ENCODE measurements at regions not wholly inside any gene's neighbourhood (a gene's known extent, or its start where the extent isn't known, plus 50 kb on each side); places are given as distances from the start of the nearest gene placed in this dataset.
"Not testable (repeated sequence)": the region's sequence is repeated elsewhere in the genome, so short reads cannot be mapped to it uniquely, and the experiment has no call there.

GRCh38 chr2:131645177-131645765 is 117.6 kb downstream of the CCDC74A start:
- ATAC-seq = no peak
- Mint-ChIP-seq H3K9me3 (ENCODE audit: insufficient read depth) (no peaks in the 10 kb centered on the region), H3K36me3 (ENCODE audit: low read depth) (no peaks in the 10 kb centered on the region), H3K27me3 (ENCODE audit: low read depth) (peaks cover 43% of the 10 kb centered on the region), H3K27ac (no peak overlapping the region), H3K4me3 (no peak overlapping the region), H3K4me1 (ENCODE audit: low read depth) (no peaks in the 10 kb centered on the region)
- no peak for DNase-seq
- POLR2A ChIA-PET = no interaction called here
- CTCF ChIA-PET = no interaction called here

- POLR2A ChIA-PET; CTCF ChIA-PET; H3K9me3 Mint-ChIP-seq (ENCODE audit: insufficient read depth); H3K4me1 Mint-ChIP-seq (ENCODE audit: low read depth); DNase-seq; ATAC-seq; H3K36me3 Mint-ChIP-seq (ENCODE audit: low read depth); H3K4me3 Mint-ChIP-seq; H3K27ac Mint-ChIP-seq: not testable (repeated sequence)
- peaks cover 44% of the 10 kb centered on the region for H3K27me3 Mint-ChIP-seq (ENCODE audit: low read depth)
Measured at GRCh38 chr2:131646220-131646619, 118.5 kb downstream of the CCDC74A start.

GRCh38 chr2:131646669-131647297 is 119.1 kb downstream of the CCDC74A start:
- Mint-ChIP-seq H3K27ac (no peak overlapping the region), H3K36me3 (ENCODE audit: low read depth) (no peaks in the 10 kb centered on the region), H3K27me3 (ENCODE audit: low read depth) (peaks cover 43% of the 10 kb centered on the region), H3K9me3 (ENCODE audit: insufficient read depth) (no peaks in the 10 kb centered on the region), H3K4me3 (no peak overlapping the region), H3K4me1 (ENCODE audit: low read depth) (no peaks in the 10 kb centered on the region)
- CTCF ChIA-PET = no interaction called here
- DNase-seq = no peak
- no peak for ATAC-seq
- POLR2A ChIA-PET = no interaction called here

- H3K27ac Mint-ChIP-seq; CTCF ChIA-PET; H3K36me3 Mint-ChIP-seq (ENCODE audit: low read depth); H3K4me3 Mint-ChIP-seq; POLR2A ChIA-PET; ATAC-seq; DNase-seq; H3K9me3 Mint-ChIP-seq (ENCODE audit: insufficient read depth); H3K4me1 Mint-ChIP-seq (ENCODE audit: low read depth): not testable (repeated sequence)
- H3K27me3 Mint-ChIP-seq (ENCODE audit: low read depth) = peaks cover 46% of the 10 kb centered on the region
Measured at GRCh38 chr2:131648565-131648964, 120.9 kb downstream of the CCDC74A start.

- H3K4me1 Mint-ChIP-seq (ENCODE audit: low read depth); H3K36me3 Mint-ChIP-seq (ENCODE audit: low read depth); H3K27ac Mint-ChIP-seq; CTCF ChIA-PET; DNase-seq; H3K9me3 Mint-ChIP-seq (ENCODE audit: insufficient read depth); H3K4me3 Mint-ChIP-seq; ATAC-seq; POLR2A ChIA-PET: not testable (repeated sequence)
- peaks cover 44% of the 10 kb centered on the region for H3K27me3 Mint-ChIP-seq (ENCODE audit: low read depth)
Measured at GRCh38 chr2:131652246-131652645, 124.6 kb downstream of the CCDC74A start.

GRCh38 chr2:131654107-131654506 is 126.4 kb downstream of the CCDC74A start:
- H3K4me3 Mint-ChIP-seq; DNase-seq; CTCF ChIA-PET; H3K9me3 Mint-ChIP-seq (ENCODE audit: insufficient read depth); POLR2A ChIA-PET; H3K27ac Mint-ChIP-seq; ATAC-seq; H3K4me1 Mint-ChIP-seq (ENCODE audit: low read depth); H3K36me3 Mint-ChIP-seq (ENCODE audit: low read depth): not testable (repeated sequence)
- H3K27me3 Mint-ChIP-seq (ENCODE audit: low read depth) = peaks cover 35% of the 10 kb centered on the region

- Mint-ChIP-seq H3K9me3 (ENCODE audit: insufficient read depth) (no peaks in the 10 kb centered on the region), H3K27me3 (ENCODE audit: low read depth) (peaks cover 22% of the 10 kb centered on the region), H3K27ac (no peak overlapping the region), H3K4me1 (ENCODE audit: low read depth) (no peaks in the 10 kb centered on the region), H3K36me3 (ENCODE audit: low read depth) (no peaks in the 10 kb centered on the region), H3K4me3 (no peak overlapping the region)
- DNase-seq (no peak), ATAC-seq (no peak)
- POLR2A ChIA-PET = no interaction called here
- CTCF ChIA-PET = no interaction called here
Measured at GRCh38 chr2:131656816-131657633, 129.3 kb downstream of the CCDC74A start.

GRCh38 chr2:131657895-131658768 is 130.4 kb downstream of the CCDC74A start:
- H3K27me3 Mint-ChIP-seq (ENCODE audit: low read depth) = peaks cover 23% of the 10 kb centered on the region
- H3K36me3 Mint-ChIP-seq (ENCODE audit: low read depth) = no peaks in the 10 kb centered on the region
- DNase-seq = no peak
- ATAC-seq = no peak
- CTCF ChIA-PET = no interaction called here
- H3K27ac Mint-ChIP-seq = no peak overlapping the region
- no peaks in the 10 kb centered on the region for H3K4me1 Mint-ChIP-seq (ENCODE audit: low read depth)
- H3K9me3 Mint-ChIP-seq (ENCODE audit: insufficient read depth) = no peaks in the 10 kb centered on the region
- no peak overlapping the region for H3K4me3 Mint-ChIP-seq
- POLR2A ChIA-PET = no interaction called here

- no peak for DNase-seq
- ChIA-PET CTCF (interaction anchor here (0.8 kb wide), 1 partner anchor 14 kb away, joined by 3 read pairs; no protein-coding TSS in a partner anchor), POLR2A (no interaction called here)
- no peak overlapping the region for H3K4me3 Mint-ChIP-seq
- no peak for ATAC-seq
- H3K36me3 Mint-ChIP-seq (ENCODE audit: low read depth) = no peaks in the 10 kb centered on the region
- H3K27me3 Mint-ChIP-seq (ENCODE audit: low read depth) = peaks cover 25% of the 10 kb centered on the region
- H3K27ac Mint-ChIP-seq = no peak overlapping the region
- H3K9me3 Mint-ChIP-seq (ENCODE audit: insufficient read depth) = no peaks in the 10 kb centered on the region
- H3K4me1 Mint-ChIP-seq (ENCODE audit: low read depth) = no peaks in the 10 kb centered on the region
Measured at GRCh38 chr2:131658769-131659131, 131.1 kb downstream of the CCDC74A start.

- DNase-seq (no peak), ATAC-seq (no peak)
- Mint-ChIP-seq H3K9me3 (ENCODE audit: insufficient read depth) (no peaks in the 10 kb centered on the region), H3K4me3 (no peak overlapping the region), H3K27ac (no peak overlapping the region), H3K27me3 (ENCODE audit: low read depth) (peaks cover 23% of the 10 kb centered on the region), H3K36me3 (ENCODE audit: low read depth) (no peaks in the 10 kb centered on the region), H3K4me1 (ENCODE audit: low read depth) (no peaks in the 10 kb centered on the region)
- ChIA-PET POLR2A (no interaction called here), CTCF (interaction anchor here (0.8 kb wide), 1 partner anchor 13 kb away, joined by 3 read pairs; no protein-coding TSS in a partner anchor)
Measured at GRCh38 chr2:131659168-131659572, 131.5 kb downstream of the CCDC74A start.

- H3K4me3 Mint-ChIP-seq; ATAC-seq; H3K36me3 Mint-ChIP-seq (ENCODE audit: low read depth); H3K27ac Mint-ChIP-seq; H3K9me3 Mint-ChIP-seq (ENCODE audit: insufficient read depth); H3K4me1 Mint-ChIP-seq (ENCODE audit: low read depth); DNase-seq; POLR2A ChIA-PET: not testable (repeated sequence)
- H3K27me3 Mint-ChIP-seq (ENCODE audit: low read depth) = peaks cover 28% of the 10 kb centered on the region
- CTCF ChIA-PET = interaction anchor here (1.2 kb wide), 1 partner anchor 11 kb away, joined by 3 read pairs; no protein-coding TSS in a partner anchor
Measured at GRCh38 chr2:131661101-131661782, 133.6 kb downstream of the CCDC74A start.

All from activated CD8-positive, alpha-beta T cell treated with anti-CD3 and anti-CD28 coated beads, Interleukin-2, amount 10 ng/mL, durations not matched to agents 7 days and 5 days (primary cell).